ENCODE measurements at regions not wholly inside any gene's neighbourhood (a gene's known extent, or its start where the extent isn't known, plus 50 kb on each side); places are given as distances from the start of the nearest gene placed in this dataset.
"Not testable (repeated sequence)": the region's sequence is repeated elsewhere in the genome, so short reads cannot be mapped to it uniquely, and the experiment has no call there.

DNA sequence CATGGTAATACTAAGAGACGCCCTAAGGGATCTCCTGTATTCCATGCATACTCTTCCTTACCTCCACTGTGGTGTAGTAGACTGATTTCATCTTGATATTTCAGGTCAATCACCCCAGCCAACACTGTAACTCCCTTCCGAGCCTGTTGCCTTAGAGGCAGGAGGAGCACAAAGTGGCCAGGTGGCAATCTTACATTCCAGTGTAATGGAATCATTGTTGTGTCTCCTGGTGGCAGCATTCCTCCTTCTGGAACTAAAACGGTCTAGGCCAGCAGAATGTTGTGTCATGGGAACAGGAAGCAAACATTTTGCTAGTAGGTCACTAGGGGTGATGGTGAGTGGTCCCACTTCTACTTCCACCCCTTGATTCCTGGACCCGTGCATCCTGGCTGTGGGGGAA is 405.7 kb upstream of the SLC10A2 start:
- Histone ChIP-seq H3K4me3 (no peak overlapping the region), H3K9me3 (no peaks in the 10 kb centered on the region), H3K4me1 (ENCODE audit: low read depth) (no peaks in the 10 kb centered on the region), H3K36me3 (ENCODE audit: low read depth) (no peaks in the 10 kb centered on the region)
- DNase-seq (no peak), ATAC-seq (no peak)
- intact Hi-C loops (cut with DNase I, micrococcal nuclease): no loop called here
- TF ChIP-seq, protein P1, sequence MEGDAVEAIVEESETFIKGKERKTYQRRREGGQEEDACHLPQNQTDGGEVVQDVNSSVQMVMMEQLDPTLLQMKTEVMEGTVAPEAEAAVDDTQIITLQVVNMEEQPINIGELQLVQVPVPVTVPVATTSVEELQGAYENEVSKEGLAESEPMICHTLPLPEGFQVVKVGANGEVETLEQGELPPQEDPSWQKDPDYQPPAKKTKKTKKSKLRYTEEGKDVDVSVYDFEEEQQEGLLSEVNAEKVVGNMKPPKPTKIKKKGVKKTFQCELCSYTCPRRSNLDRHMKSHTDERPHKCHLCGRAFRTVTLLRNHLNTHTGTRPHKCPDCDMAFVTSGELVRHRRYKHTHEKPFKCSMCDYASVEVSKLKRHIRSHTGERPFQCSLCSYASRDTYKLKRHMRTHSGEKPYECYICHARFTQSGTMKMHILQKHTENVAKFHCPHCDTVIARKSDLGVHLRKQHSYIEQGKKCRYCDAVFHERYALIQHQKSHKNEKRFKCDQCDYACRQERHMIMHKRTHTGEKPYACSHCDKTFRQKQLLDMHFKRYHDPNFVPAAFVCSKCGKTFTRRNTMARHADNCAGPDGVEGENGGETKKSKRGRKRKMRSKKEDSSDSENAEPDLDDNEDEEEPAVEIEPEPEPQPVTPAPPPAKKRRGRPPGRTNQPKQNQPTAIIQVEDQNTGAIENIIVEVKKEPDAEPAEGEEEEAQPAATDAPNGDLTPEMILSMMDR (IDR thresholded peaks at IDR 0.05): no peak

DNA sequence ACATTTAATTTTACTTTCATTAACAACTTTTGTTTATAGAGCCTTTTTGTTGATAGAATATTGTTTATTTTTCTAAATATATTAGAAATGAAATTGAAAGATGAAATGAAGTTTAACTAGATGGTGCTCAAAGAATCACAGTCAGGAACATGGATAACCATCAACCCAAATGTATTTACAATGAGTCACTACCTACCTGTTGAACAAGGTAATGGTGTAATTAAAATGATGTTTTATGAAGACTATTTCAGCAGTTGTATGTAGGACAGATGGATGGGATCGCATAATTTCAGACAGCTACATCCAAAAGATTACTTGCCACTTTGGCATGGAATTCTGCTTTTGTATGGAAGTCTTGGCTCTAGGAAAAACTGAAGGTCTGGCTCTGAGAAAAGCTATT is 403.6 kb upstream of the SLC10A2 start:
- Histone ChIP-seq H3K9me3 (no peaks in the 10 kb centered on the region), H3K4me3 (no peak overlapping the region), H3K36me3 (ENCODE audit: low read depth) (no peaks in the 10 kb centered on the region), H3K4me1 (ENCODE audit: low read depth) (no peaks in the 10 kb centered on the region)
- TF ChIP-seq, protein P1 (IDR thresholded peaks at IDR 0.05): no peak
- intact Hi-C loops (cut with DNase I, micrococcal nuclease): no loop called here
- DNase-seq (no peak), ATAC-seq (no peak)

DNA sequence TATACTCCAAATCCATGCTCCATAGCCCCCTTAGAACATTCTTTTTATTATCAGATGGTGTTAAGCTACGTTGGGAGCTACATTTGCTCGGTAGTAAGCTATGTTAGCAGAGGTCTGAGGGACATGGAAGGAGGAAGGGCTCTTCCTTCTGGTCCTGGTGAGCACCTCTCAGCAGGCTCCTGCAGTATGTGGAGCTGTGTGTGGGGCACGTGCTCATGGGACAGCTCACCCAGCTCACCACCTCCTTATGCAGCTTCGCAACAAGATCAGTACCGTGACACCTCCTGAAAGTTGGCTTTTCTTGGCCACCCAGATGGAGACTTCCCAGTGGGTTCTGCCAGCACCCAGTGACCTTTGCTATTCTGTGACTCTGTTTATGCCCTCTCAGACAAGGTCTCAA is 400.5 kb upstream of the SLC10A2 start:
- H3K9me3 ChIP-seq: no peaks in the 10 kb centered on the region
- H3K4me1 ChIP-seq (ENCODE audit: low read depth): no peaks in the 10 kb centered on the region
- DNase-seq (no peak), ATAC-seq (no peak)
- H3K36me3 ChIP-seq (ENCODE audit: low read depth): no peaks in the 10 kb centered on the region
- H3K4me3 ChIP-seq: no peak overlapping the region
- intact Hi-C loops (cut with DNase I, micrococcal nuclease): no loop called here
- TF ChIP-seq, protein P1 (IDR thresholded peaks at IDR 0.05): no peak

DNA sequence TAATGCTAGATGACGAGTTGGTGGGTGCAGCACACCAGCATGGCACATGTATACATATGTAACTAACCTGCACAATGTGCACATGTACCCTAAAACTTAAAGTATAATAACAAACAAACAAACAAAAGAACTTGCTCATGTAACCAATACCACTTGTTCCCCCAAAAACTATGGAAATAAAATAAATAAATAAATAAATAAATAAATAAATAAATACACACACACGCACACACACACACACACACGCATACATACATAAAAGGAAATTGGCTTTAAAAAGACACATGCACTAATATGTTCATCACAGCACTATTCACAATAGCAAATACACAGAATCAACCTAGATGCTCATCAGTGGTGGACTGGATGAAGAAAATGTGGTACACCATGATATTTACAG is 394.0 kb upstream of the SLC10A2 start:
- DNase-seq; ATAC-seq; H3K36me3 ChIP-seq (ENCODE audit: low read depth); H3K4me1 ChIP-seq (ENCODE audit: low read depth); H3K9me3 ChIP-seq; H3K4me3 ChIP-seq; intact Hi-C loops (cut with DNase I, micrococcal nuclease): not testable (repeated sequence)

DNA sequence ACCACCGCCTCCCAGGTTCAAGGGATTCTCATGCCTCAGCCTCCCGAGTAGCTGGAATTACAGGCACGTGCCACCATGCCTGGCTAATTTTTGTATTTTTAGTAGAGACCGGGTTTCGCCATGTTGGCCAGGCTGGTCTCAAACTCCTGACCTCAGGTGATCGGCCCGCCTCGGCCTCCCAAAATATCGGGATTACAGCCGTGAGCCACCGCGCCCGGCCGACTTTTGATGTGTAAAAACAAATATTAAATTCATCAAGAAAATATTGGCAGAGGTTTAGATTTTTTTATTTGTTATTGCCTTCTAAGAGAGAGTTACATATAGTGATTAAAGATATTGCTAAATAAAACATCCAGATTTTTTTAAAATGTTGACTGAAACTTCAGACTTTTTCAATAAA is 390.8 kb upstream of the SLC10A2 start:
- intact Hi-C loops (cut with DNase I, micrococcal nuclease); H3K36me3 ChIP-seq (ENCODE audit: low read depth); DNase-seq; ATAC-seq; H3K4me1 ChIP-seq (ENCODE audit: low read depth); H3K9me3 ChIP-seq; H3K4me3 ChIP-seq: not testable (repeated sequence)

DNA sequence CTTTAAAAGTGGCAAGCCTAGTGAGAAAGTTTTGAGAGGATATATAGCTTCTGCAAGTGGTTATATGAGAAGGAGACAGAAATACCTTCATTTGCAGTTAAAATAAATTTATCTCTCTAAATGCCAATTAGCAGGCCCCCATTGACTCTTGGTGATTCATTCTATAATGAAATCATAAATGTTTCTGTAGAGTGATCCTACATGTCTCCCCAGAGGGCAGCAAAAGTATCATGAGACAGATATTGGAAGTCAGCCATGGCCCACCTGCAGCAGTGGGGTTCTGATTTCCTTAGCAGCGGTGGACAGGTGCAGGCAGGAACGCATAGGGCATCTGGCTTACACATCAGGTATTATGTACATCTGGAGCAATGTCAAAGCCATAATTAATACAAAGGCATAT is 385.4 kb upstream of the SLC10A2 start:
- Histone ChIP-seq H3K4me1 (ENCODE audit: low read depth) (no peaks in the 10 kb centered on the region), H3K4me3 (no peak overlapping the region), H3K36me3 (ENCODE audit: low read depth) (no peaks in the 10 kb centered on the region), H3K9me3 (no peaks in the 10 kb centered on the region)
- ATAC-seq (no peak), DNase-seq (no peak)
- intact Hi-C loops (cut with DNase I, micrococcal nuclease): no loop called here
- TF ChIP-seq, protein P1 (IDR thresholded peaks at IDR 0.05): no peak

DNA sequence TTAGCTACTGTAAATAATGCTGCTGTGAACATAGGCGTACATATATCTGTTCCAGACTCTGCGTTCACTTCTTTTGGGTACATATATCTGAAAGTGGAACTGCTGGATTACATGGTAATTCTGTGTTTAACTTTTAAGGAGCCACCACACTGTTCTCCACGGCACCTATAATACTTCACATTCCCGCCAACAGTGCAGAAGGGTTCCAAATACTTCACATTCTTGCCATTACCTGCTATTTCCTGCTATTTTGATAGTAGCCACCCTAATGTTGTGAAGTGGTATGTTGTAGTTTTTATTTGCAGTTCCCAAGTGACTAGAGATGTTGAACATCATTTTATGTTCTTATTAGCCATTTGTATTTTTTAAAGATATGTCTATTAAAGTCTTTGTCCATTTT is 377.4 kb upstream of the SLC10A2 start:
- no peaks in the 10 kb centered on the region for H3K4me1 ChIP-seq (ENCODE audit: low read depth)
- no peaks in the 10 kb centered on the region for H3K36me3 ChIP-seq (ENCODE audit: low read depth)
- TF ChIP-seq, protein P1 (IDR thresholded peaks at IDR 0.05): no peak
- no peak for DNase-seq
- no peaks in the 10 kb centered on the region for H3K9me3 ChIP-seq
- intact Hi-C loops (cut with DNase I, micrococcal nuclease): no loop called here
- ATAC-seq: no peak
- no peak overlapping the region for H3K4me3 ChIP-seq
